ENCODE measurements at regions not wholly inside any gene's neighbourhood (a gene's known extent, or its start where the extent isn't known, plus 50 kb on each side); places are given as distances from the start of the nearest gene placed in this dataset.
"Not testable (repeated sequence)": the region's sequence is repeated elsewhere in the genome, so short reads cannot be mapped to it uniquely, and the experiment has no call there.

DNA sequence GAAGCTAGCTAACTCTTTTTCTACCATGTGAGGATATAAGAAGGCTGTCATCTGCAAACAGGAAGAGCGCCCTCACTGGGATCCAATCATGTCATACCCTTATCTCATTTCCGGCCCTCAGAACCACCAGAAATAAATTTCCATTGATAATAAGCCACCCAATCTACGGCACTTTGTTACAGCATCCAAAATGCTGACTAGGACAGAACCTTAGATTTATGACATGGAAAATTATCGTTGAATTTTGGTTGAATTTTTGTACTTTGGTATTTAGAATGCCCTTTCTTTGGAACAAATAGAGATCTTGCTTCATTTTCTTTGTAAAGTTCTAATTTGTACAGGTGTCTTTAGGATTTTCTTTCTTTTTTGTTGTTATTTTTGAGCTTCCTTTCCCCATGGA, 53.3 kb upstream of the CYLC2 start:
- Histone ChIP-seq H3K36me3 (no peaks in the 10 kb centered on the region), H3K4me3 (ENCODE audit: low read depth, low read length) (no peak overlapping the region), H3K27me3 (ENCODE audit: insufficient read depth, low read depth, severe bottlenecking) (no peaks in the 10 kb centered on the region), H3K27ac (no peak overlapping the region), H3K9me3 (ENCODE audit: severe bottlenecking) (no peaks in the 10 kb centered on the region)
- DNase-seq, result no peak
- TF ChIP-seq, protein P1, sequence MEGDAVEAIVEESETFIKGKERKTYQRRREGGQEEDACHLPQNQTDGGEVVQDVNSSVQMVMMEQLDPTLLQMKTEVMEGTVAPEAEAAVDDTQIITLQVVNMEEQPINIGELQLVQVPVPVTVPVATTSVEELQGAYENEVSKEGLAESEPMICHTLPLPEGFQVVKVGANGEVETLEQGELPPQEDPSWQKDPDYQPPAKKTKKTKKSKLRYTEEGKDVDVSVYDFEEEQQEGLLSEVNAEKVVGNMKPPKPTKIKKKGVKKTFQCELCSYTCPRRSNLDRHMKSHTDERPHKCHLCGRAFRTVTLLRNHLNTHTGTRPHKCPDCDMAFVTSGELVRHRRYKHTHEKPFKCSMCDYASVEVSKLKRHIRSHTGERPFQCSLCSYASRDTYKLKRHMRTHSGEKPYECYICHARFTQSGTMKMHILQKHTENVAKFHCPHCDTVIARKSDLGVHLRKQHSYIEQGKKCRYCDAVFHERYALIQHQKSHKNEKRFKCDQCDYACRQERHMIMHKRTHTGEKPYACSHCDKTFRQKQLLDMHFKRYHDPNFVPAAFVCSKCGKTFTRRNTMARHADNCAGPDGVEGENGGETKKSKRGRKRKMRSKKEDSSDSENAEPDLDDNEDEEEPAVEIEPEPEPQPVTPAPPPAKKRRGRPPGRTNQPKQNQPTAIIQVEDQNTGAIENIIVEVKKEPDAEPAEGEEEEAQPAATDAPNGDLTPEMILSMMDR (IDR thresholded peaks at IDR 0.05; ENCODE audit: low read depth, low read length), result no peak

DNA sequence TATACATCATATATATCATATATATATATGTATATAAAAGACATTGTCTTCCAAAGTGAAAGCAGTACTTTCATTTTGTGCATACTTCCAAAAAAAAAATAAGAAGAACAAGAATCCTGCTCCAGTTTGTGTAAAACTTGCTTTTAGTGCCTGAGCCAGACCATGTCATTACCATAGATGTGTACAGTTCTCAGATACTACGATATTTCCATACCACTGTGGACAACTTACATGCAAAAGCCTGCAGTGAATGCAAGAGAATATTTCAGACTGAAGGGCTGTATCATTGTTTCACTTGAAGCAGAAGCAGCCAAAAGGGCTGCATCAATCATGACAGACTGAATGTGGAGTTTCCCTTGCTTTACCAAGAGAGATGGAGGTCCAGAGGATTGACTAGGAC, 72.6 kb upstream of the CYLC2 start:
- TF ChIP-seq, protein P1 (IDR thresholded peaks at IDR 0.05; ENCODE audit: low read depth, low read length), result no peak
- Histone ChIP-seq H3K36me3 (no peaks in the 10 kb centered on the region), H3K4me3 (ENCODE audit: low read depth, low read length) (no peak overlapping the region), H3K9me3 (ENCODE audit: severe bottlenecking) (no peaks in the 10 kb centered on the region), H3K27me3 (ENCODE audit: insufficient read depth, low read depth, severe bottlenecking) (no peaks in the 10 kb centered on the region), H3K27ac (no peak overlapping the region)
- DNase-seq, result no peak

DNA sequence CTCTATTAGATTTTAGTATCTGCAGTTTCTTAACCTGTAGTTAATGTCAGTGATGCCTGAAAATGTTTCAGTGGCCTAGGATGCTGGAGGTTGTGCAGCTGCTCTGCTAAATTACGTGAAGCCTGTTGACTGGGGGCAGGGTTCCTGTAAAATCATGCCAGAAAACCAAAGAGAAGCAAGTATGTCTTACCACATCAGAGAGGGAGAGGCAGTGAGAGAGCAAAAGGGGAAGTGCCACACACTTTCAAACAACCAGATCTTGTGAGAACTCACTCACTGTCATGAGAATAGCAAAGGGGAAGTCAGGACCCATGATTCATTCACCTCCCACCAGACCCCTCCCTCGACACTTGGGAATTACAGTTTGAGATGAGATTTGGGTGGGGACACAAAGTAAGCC, 83.9 kb upstream of the CYLC2 start:
- no peaks in the 10 kb centered on the region for H3K27me3 ChIP-seq (ENCODE audit: insufficient read depth, low read depth, severe bottlenecking)
- no peak overlapping the region for H3K27ac ChIP-seq
- TF ChIP-seq, protein P1 (IDR thresholded peaks at IDR 0.05; ENCODE audit: low read depth, low read length), result no peak
- no peaks in the 10 kb centered on the region for H3K9me3 ChIP-seq (ENCODE audit: severe bottlenecking)
- H3K36me3 ChIP-seq, result no peaks in the 10 kb centered on the region
- no peak for DNase-seq
- H3K4me3 ChIP-seq (ENCODE audit: low read depth, low read length), result no peak overlapping the region

DNA sequence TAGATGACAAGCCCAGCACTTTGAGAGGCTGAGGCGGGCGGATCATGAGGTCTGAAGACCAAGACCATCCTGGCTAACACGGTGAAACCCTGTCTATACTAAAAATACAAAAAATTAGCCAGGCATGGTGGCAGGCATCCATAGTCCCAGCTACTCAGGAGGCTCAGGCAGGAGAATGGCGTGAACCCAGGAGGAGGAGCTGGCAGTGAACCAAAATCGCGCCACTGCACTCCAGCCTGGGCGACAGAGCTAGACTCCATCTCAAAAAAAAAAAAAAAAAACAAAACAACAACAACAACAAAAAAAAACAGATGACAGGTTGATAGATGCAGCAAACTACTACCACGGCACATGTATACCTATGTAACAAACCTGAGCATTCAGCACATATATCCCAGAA, 89.3 kb upstream of the CYLC2 start:
- not testable (repeated sequence) for H3K9me3 ChIP-seq (ENCODE audit: severe bottlenecking); H3K4me3 ChIP-seq (ENCODE audit: low read depth, low read length); DNase-seq; H3K36me3 ChIP-seq; H3K27me3 ChIP-seq (ENCODE audit: insufficient read depth, low read depth, severe bottlenecking); H3K27ac ChIP-seq

DNA sequence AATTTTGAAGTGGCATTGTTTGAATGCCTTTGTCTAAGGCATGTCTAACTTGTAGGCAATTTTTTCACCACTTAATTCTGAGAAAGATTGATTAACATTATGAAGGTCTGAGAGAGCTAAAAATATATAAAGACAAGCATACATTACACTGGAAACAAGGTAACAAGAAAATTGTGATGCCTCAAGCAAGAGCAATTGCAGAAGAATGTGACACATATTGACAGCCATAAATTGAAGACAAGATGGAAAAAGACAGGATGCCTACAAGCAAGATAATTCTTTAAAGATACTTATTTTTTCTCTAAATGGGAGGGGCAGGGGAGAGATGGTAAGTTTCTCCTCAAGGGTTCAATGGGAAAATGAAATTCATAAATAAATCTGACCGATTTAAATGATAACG, 103.1 kb upstream of the CYLC2 start:
- no peak for DNase-seq
- H3K27ac ChIP-seq, result no peak overlapping the region
- no peaks in the 10 kb centered on the region for H3K9me3 ChIP-seq (ENCODE audit: severe bottlenecking)
- no peaks in the 10 kb centered on the region for H3K27me3 ChIP-seq (ENCODE audit: insufficient read depth, low read depth, severe bottlenecking)
- TF ChIP-seq, protein P1 (IDR thresholded peaks at IDR 0.05; ENCODE audit: low read depth, low read length), result no peak
- H3K4me3 ChIP-seq (ENCODE audit: low read depth, low read length), result no peak overlapping the region
- H3K36me3 ChIP-seq, result no peaks in the 10 kb centered on the region

DNA sequence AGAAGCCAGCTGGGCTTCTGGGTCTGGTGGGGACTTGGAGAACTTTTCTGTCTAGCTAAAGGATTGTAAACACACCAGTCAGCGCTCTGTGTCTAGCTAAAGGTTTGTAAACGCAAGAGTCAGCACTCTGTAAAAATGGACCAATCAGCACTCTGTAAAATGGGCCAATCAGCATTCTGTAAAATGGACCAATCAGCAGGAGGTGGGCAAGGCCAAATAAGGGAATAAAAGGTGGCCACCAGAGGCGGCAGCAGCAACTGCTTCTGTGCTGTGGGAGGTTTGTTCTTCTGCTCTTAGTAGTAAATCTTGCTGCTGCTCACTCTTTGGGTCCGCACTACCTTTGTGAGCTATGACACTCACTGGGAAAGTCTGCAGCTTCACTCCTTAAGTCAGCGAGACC, 106.4 kb upstream of the CYLC2 start:
- H3K4me3 ChIP-seq (ENCODE audit: low read depth, low read length); H3K9me3 ChIP-seq (ENCODE audit: severe bottlenecking); DNase-seq; H3K27ac ChIP-seq; H3K36me3 ChIP-seq; H3K27me3 ChIP-seq (ENCODE audit: insufficient read depth, low read depth, severe bottlenecking): not testable (repeated sequence)

DNA sequence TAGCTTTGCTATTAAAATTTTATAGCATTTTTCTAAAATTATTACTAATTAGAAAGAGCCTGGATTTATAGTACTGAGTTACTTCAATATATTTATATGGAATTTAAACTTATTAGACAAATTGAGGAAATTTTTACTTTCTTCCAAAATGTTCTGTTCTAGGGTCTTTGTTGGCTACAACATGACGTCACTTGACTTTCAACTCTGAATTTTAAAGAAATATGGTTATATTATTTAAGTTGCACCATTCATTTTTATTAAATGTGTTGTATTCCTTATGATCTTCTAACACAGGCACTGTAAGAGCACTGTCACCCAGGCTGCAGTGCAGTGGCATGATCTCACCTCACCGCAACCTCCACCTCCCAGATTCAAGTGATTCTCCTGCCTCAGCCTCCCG, 119.4 kb upstream of the CYLC2 start:
- Histone ChIP-seq H3K4me3 (ENCODE audit: low read depth, low read length) (no peak overlapping the region), H3K9me3 (ENCODE audit: severe bottlenecking) (no peaks in the 10 kb centered on the region), H3K27me3 (ENCODE audit: insufficient read depth, low read depth, severe bottlenecking) (no peaks in the 10 kb centered on the region), H3K36me3 (no peaks in the 10 kb centered on the region), H3K27ac (no peak overlapping the region)
- TF ChIP-seq, protein P1 (IDR thresholded peaks at IDR 0.05; ENCODE audit: low read depth, low read length), result no peak
- DNase-seq, result no peak

Measured in WERI-Rb-1 (cell line).